Sigmoid colon (tissue), 3 donors: ENCODE measurements at regions not wholly inside any gene's neighbourhood (a gene's known extent, or its start where the extent isn't known, plus 50 kb on each side); places are given as distances from the start of the nearest gene placed in this dataset.

ENCODE experiments used
- CTCF ChIP-seq, 4 experiments: fragments of 450-650 bp in 3 of 4; fragments of 200-600 bp in 1 of 4; IDR thresholded peaks; one replicate each; pipeline ENCODE4 v1.5.1; 2016 to 2019; ENCODE audit warnings: antibody characterized with exemption in 4 of 4, mild to moderate bottlenecking in 3 of 4, moderate library complexity in 2 of 4
- POLR2A ChIP-seq, 2 donors: fragments of 450-650 bp; IDR thresholded peaks; one replicate each; pipeline ENCODE4 v1.6.1; 2016; ENCODE audit warnings: antibody characterized with exemption in 2 of 2, mild to moderate bottlenecking in 2 of 2, moderate library complexity in 2 of 2

- TF ChIP-seq POLR2A (IDR thresholded peaks at IDR 0.05), result no peak
- TF ChIP-seq CTCF (IDR thresholded peaks at IDR 0.05), result no peak
These were observed 83.6 kb downstream of the TFAP2B start for GRCh38 chr6:50902260-50902659.
